Nephron (organoid): ENCODE measurements at regions not wholly inside any gene's neighbourhood (a gene's known extent, or its start where the extent isn't known, plus 50 kb on each side); places are given as distances from the start of the nearest gene placed in this dataset.

Experiments used
- H3K27ac Mint-ChIP-seq, 3 experiments: 2 replicates each; pipeline ENCODE4 v1.8.0; 2020; ENCODE audit warnings: mixed read lengths in 3 of 3, mild to moderate bottlenecking in 2 of 3, moderate library complexity in 1 of 3
- H3K27me3 Mint-ChIP-seq: 2 replicates; pipeline ENCODE4 v1.8.0; 2021; ENCODE audit warnings: low read depth, mild to moderate bottlenecking, moderate library complexity, mixed read lengths
- H3K36me3 Mint-ChIP-seq: 2 replicates; pipeline ENCODE4 v1.8.0; 2020; ENCODE audit warnings: low read depth, mixed read lengths
- H3K4me1 Mint-ChIP-seq: 2 replicates; pipeline ENCODE4 v1.8.0; 2020; ENCODE audit warnings: mixed read lengths
- H3K4me3 Mint-ChIP-seq, 3 experiments: 2 replicates each; pipeline ENCODE4 v1.8.0; 2020; ENCODE audit warnings: mild to moderate bottlenecking in 3 of 3, mixed read lengths in 3 of 3, moderate library complexity in 2 of 3
- H3K9me3 Mint-ChIP-seq: 2 replicates; pipeline ENCODE4 v1.8.0; 2020; ENCODE audit warnings: mixed read lengths
- CTCF ChIP-seq, 3 experiments: fragments of 200-600 bp; sonication (generic); IDR thresholded peaks; one replicate each; pipeline ENCODE4 v1.5.0; 2021; ENCODE audit warnings: antibody characterized with exemption in 3 of 3; ENCODE audit not compliant: unreplicated experiment in 3 of 3

GRCh38 chr17:5635949-5636348 lies 51.6 kb upstream of the NLRP1 start:
- Mint-ChIP-seq H3K4me1 (peaks cover 5% of the 10 kb centered on the region), H3K27ac (no peak overlapping the region), H3K36me3 (no peaks in the 10 kb centered on the region), H3K9me3 (no peaks in the 10 kb centered on the region), H3K27me3 (peaks cover 29% of the 10 kb centered on the region), H3K4me3 (no peak overlapping the region)
- no peak for TF ChIP-seq CTCF (IDR thresholded peaks at IDR 0.05; ENCODE audit: unreplicated experiment in 3 of 3)

GRCh38 chr17:5638596-5638995 lies 54.3 kb upstream of the NLRP1 start:
- Mint-ChIP-seq H3K27ac (no peak overlapping the region), H3K27me3 (peaks cover 26% of the 10 kb centered on the region), H3K4me3 (no peak overlapping the region), H3K9me3 (no peaks in the 10 kb centered on the region), H3K36me3 (no peaks in the 10 kb centered on the region), H3K4me1 (peaks cover 6% of the 10 kb centered on the region)
- no peak for TF ChIP-seq CTCF (IDR thresholded peaks at IDR 0.05; ENCODE audit: unreplicated experiment in 3 of 3)

GRCh38 chr17:5640726-5641125 lies 56.4 kb upstream of the NLRP1 start:
- Mint-ChIP-seq H3K4me1 (peaks cover 6% of the 10 kb centered on the region), H3K27ac (no peak overlapping the region), H3K9me3 (no peaks in the 10 kb centered on the region)

GRCh38 chr17:5642752-5643151 lies 58.4 kb upstream of the NLRP1 start:
- Mint-ChIP-seq H3K4me1 (peaks cover 6% of the 10 kb centered on the region), H3K27me3 (peaks cover 19% of the 10 kb centered on the region), H3K36me3 (no peaks in the 10 kb centered on the region), H3K4me3 (no peak overlapping the region), H3K27ac (no peak overlapping the region), H3K9me3 (no peaks in the 10 kb centered on the region)
- no peak for TF ChIP-seq CTCF (IDR thresholded peaks at IDR 0.05; ENCODE audit: unreplicated experiment in 3 of 3)

More at GRCh38 chr17:5640726-5641125, 56.4 kb upstream of the NLRP1 start:
- Mint-ChIP-seq H3K4me3 (no peak overlapping the region), H3K36me3 (no peaks in the 10 kb centered on the region), H3K27me3 (peaks cover 26% of the 10 kb centered on the region)
- TF ChIP-seq CTCF (IDR thresholded peaks at IDR 0.05; ENCODE audit: unreplicated experiment in 3 of 3) = no peak

- Mint-ChIP-seq H3K4me3 (no peak overlapping the region), H3K36me3 (no peaks in the 10 kb centered on the region), H3K9me3 (no peaks in the 10 kb centered on the region), H3K27me3 (peaks cover 14% of the 10 kb centered on the region), H3K4me1 (peaks cover 6% of the 10 kb centered on the region), H3K27ac (no peak overlapping the region)
- no peak for TF ChIP-seq CTCF (IDR thresholded peaks at IDR 0.05; ENCODE audit: unreplicated experiment in 3 of 3)
Measured at GRCh38 chr17:5644065-5644464, 59.8 kb upstream of the NLRP1 start.

GRCh38 chr17:5651348-5651747 lies 67.0 kb upstream of the NLRP1 start:
- Mint-ChIP-seq H3K9me3 (peaks cover 12% of the 10 kb centered on the region), H3K36me3 (no peaks in the 10 kb centered on the region), H3K4me1 (no peaks in the 10 kb centered on the region), H3K27ac (no peak overlapping the region), H3K4me3 (no peak overlapping the region), H3K27me3 (peaks cover 10% of the 10 kb centered on the region)
- TF ChIP-seq CTCF (IDR thresholded peaks at IDR 0.05; ENCODE audit: unreplicated experiment in 3 of 3) = no peak
